Epithelial cell of proximal tubule (primary cell): ENCODE measurements at regions not wholly inside any gene's neighbourhood (a gene's known extent, or its start where the extent isn't known, plus 50 kb on each side); places are given as distances from the start of the nearest gene placed in this dataset.
"Not testable (repeated sequence)": the region's sequence is repeated elsewhere in the genome, so short reads cannot be mapped to it uniquely, and the experiment has no call there.

Source experiments
- DNase-seq: peaks from one replicate; pipeline ENCODE4 v3.0.0-alpha.2; 2011; ENCODE audit warnings: low read depth
- H3K4me3 ChIP-seq: 2 replicates; pipeline ENCODE4 v1.5.1; 2011; ENCODE audit warnings: low read depth, mild to moderate bottlenecking, low read length
- CTCF ChIP-seq: conservative IDR thresholded peaks from 2 replicates; pipeline ENCODE4 v1.5.1; 2012; ENCODE audit warnings: low read depth, mild to moderate bottlenecking, low read length

- no peak for DNase-seq
- no peak overlapping the region for H3K4me3 ChIP-seq
- TF ChIP-seq CTCF, result no peak
Observed at GRCh38 chr1:245067257-245067656, 87.5 kb upstream of the KIF26B start.

- no peak overlapping the region for H3K4me3 ChIP-seq
- no peak for TF ChIP-seq CTCF
- DNase-seq, result no peak
Observed at GRCh38 chr1:245062741-245063305, 92.0 kb upstream of the KIF26B start.

GRCh38 chr1:245061808-245062207, 93.0 kb upstream of the KIF26B start:
- DNase-seq, H3K4me3 ChIP-seq: not testable (repeated sequence)

GRCh38 chr1:245060684-245061374, 94.0 kb upstream of the KIF26B start:
- H3K4me3 ChIP-seq, result no peak overlapping the region
- no peak for DNase-seq
- TF ChIP-seq CTCF, result no peak

GRCh38 chr1:245059806-245060424, 94.9 kb upstream of the KIF26B start:
- no peak for DNase-seq
- H3K4me3 ChIP-seq, result no peak overlapping the region
- no peak for TF ChIP-seq CTCF

- DNase-seq, result no peak
- no peak for TF ChIP-seq CTCF
- no peak overlapping the region for H3K4me3 ChIP-seq
Observed at GRCh38 chr1:245058882-245059281, 95.9 kb upstream of the KIF26B start.

- no peak overlapping the region for H3K4me3 ChIP-seq
- no peak for DNase-seq
- no peak for TF ChIP-seq CTCF
Observed at GRCh38 chr1:245058436-245058835, 96.3 kb upstream of the KIF26B start.
